H1 (cell line): ENCODE measurements at regions not wholly inside any gene's neighbourhood (a gene's known extent, or its start where the extent isn't known, plus 50 kb on each side); places are given as distances from the start of the nearest gene placed in this dataset.

Experiments
- E2F6 ChIP-seq: IDR thresholded peaks from 2 replicates; pipeline ENCODE4 v1.6.1; 2012; ENCODE audit warnings: inconsistent platforms
- EGR1 ChIP-seq: IDR thresholded peaks from 2 replicates; pipeline ENCODE4 v1.6.1; 2011; ENCODE audit warnings: low read depth, low read length, borderline replicate concordance
- FOSL1 ChIP-seq: IDR thresholded peaks from 2 replicates; pipeline ENCODE4 v1.6.1; 2011; ENCODE audit warnings: mild to moderate bottlenecking, low read depth, low read length, moderate library complexity; ENCODE audit not compliant: insufficient read depth
- RBBP5 ChIP-seq: IDR thresholded peaks from 2 replicates; pipeline ENCODE4 v1.7.1; 2012; ENCODE audit warnings: low read depth, mild to moderate bottlenecking, inconsistent platforms, low read length, moderate library complexity, borderline replicate concordance

- TF ChIP-seq E2F6: no peak
- TF ChIP-seq FOSL1: no peak
- TF ChIP-seq RBBP5: no peak
- no peak for TF ChIP-seq EGR1
These were observed 594.4 kb upstream of the ID2 start for GRCh38 chr2:8087480-8087840.
